Endothelial cell (in vitro differentiated cells): ENCODE measurements at regions not wholly inside any gene's neighbourhood (a gene's known extent, or its start where the extent isn't known, plus 50 kb on each side); places are given as distances from the start of the nearest gene placed in this dataset.

Experiments
- DNase-seq: peaks from one replicate; pipeline ENCODE4 v3.0.0; 2021; ENCODE audit warnings: low spot score
- H3K27ac Mint-ChIP-seq: one replicate; pipeline ENCODE4 v1.8.0; 2021; ENCODE audit warnings: mixed read lengths, inconsistent platforms; ENCODE audit not compliant: unreplicated experiment
- H3K27me3 Mint-ChIP-seq: one replicate; pipeline ENCODE4 v1.8.0; 2021; ENCODE audit warnings: mild to moderate bottlenecking, moderate library complexity, mixed read lengths, inconsistent platforms; ENCODE audit not compliant: unreplicated experiment
- H3K36me3 Mint-ChIP-seq: one replicate; pipeline ENCODE4 v1.8.0; 2021; ENCODE audit warnings: mild to moderate bottlenecking, low read depth, mixed read lengths, inconsistent platforms; ENCODE audit not compliant: unreplicated experiment
- H3K4me1 Mint-ChIP-seq: one replicate; pipeline ENCODE4 v1.8.0; 2021; ENCODE audit warnings: mild to moderate bottlenecking, mixed read lengths, inconsistent platforms; ENCODE audit not compliant: unreplicated experiment
- H3K4me3 Mint-ChIP-seq: one replicate; pipeline ENCODE4 v1.8.0; 2021; ENCODE audit warnings: mild to moderate bottlenecking, mixed read lengths, inconsistent platforms; ENCODE audit not compliant: unreplicated experiment
- H3K9me3 Mint-ChIP-seq: one replicate; pipeline ENCODE4 v1.8.0; 2021; ENCODE audit warnings: mixed read lengths, inconsistent platforms; ENCODE audit not compliant: unreplicated experiment
- CTCF ChIP-seq: fragments of 200-600 bp; sonication (generic); IDR thresholded peaks from one replicate; pipeline ENCODE4 v1.5.0; 2021; ENCODE audit warnings: antibody characterized with exemption; ENCODE audit not compliant: unreplicated experiment

DNA sequence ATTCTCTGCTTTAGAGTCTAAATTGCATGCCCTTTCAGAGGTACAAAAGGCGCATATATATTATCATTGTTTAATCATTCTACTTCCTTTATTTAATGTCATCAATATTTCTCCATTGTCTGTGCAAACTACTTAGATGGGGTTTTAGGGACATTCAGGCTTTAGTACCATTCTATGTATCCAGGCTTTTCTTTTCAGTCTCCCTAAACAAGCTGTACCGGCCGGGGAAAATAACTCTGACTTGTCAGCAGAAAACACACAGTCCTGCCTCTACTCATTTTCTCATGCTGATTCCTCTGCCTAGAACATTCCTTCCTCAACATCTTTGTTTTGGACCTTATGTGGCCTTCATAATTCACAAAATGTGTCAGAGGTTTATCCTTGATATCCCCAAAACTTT is 392.1 kb upstream of the DAB2 start:
- no peak for TF ChIP-seq CTCF
- Mint-ChIP-seq H3K27me3 (peaks cover 4% of the 10 kb centered on the region), H3K27ac (no peak overlapping the region), H3K4me3 (no peak overlapping the region), H3K9me3 (no peaks in the 10 kb centered on the region), H3K4me1 (no peaks in the 10 kb centered on the region), H3K36me3 (no peaks in the 10 kb centered on the region)
- DNase-seq: no peak

GRCh38 chr5:39816156-39816845 is 391.5 kb upstream of the DAB2 start:
- Mint-ChIP-seq H3K27ac (no peak overlapping the region), H3K9me3 (no peaks in the 10 kb centered on the region), H3K4me3 (no peak overlapping the region), H3K36me3 (no peaks in the 10 kb centered on the region), H3K27me3 (peaks cover 4% of the 10 kb centered on the region), H3K4me1 (no peaks in the 10 kb centered on the region)
- TF ChIP-seq CTCF: no peak
- DNase-seq: no peak

DNA sequence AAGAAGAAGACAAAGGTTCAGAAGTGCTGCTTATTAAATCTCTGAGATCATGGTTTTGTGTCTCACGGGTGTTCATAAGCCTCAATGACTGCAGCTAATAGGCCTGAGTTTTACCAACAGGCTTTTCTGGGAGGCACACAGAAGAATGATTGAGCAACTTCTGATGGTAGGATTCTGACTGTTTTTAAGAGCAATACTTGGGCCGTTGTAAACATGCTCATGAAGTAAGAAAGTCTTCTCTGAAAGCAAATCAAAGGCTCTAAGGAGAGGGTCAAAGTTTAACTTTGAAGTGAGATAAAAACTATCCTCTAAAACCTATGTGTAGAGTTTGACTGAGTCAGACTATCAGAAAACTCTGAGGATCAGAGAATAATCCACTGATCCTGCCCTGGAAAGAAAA is 390.9 kb upstream of the DAB2 start:
- H3K4me1 Mint-ChIP-seq: no peaks in the 10 kb centered on the region
- TF ChIP-seq CTCF: no peak
- no peaks in the 10 kb centered on the region for H3K36me3 Mint-ChIP-seq
- no peak for DNase-seq
- H3K9me3 Mint-ChIP-seq: no peaks in the 10 kb centered on the region
- H3K4me3 Mint-ChIP-seq: no peak overlapping the region
- peaks cover 4% of the 10 kb centered on the region for H3K27me3 Mint-ChIP-seq
- H3K27ac Mint-ChIP-seq: no peak overlapping the region

DNA sequence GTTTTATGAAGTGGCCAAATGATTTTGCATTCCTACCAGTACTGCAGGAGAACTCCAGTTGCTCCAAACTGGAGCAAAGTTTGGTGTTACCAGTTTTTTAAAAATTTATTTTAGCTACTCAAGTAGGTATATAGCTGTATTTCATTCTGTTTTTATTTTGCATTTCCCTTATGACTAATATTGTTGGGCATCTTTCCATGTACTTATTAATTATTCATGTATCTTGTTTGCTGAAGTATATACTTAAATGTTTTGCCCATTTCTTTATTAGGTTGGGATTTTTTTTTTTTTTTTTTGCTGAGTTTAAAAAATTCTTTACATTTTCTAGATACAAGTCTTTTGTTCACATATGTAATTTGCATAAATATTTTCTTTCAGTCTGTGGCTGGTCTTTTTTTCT is 386.6 kb upstream of the DAB2 start:
- TF ChIP-seq CTCF: no peak
- no peak for DNase-seq
- Mint-ChIP-seq H3K27ac (no peak overlapping the region), H3K27me3 (no peaks in the 10 kb centered on the region), H3K4me1 (no peaks in the 10 kb centered on the region), H3K4me3 (no peak overlapping the region), H3K9me3 (no peaks in the 10 kb centered on the region), H3K36me3 (no peaks in the 10 kb centered on the region)

GRCh38 chr5:39808656-39809055 is 383.9 kb upstream of the DAB2 start:
- Mint-ChIP-seq H3K27me3 (no peaks in the 10 kb centered on the region), H3K4me3 (no peak overlapping the region), H3K4me1 (no peaks in the 10 kb centered on the region), H3K9me3 (no peaks in the 10 kb centered on the region), H3K36me3 (no peaks in the 10 kb centered on the region), H3K27ac (no peak overlapping the region)
- no peak for TF ChIP-seq CTCF
- no peak for DNase-seq
